ENCODE measurements at regions not wholly inside any gene's neighbourhood (a gene's known extent, or its start where the extent isn't known, plus 50 kb on each side); places are given as distances from the start of the nearest gene placed in this dataset.
"Not testable (repeated sequence)": the region's sequence is repeated elsewhere in the genome, so short reads cannot be mapped to it uniquely, and the experiment has no call there.

DNA sequence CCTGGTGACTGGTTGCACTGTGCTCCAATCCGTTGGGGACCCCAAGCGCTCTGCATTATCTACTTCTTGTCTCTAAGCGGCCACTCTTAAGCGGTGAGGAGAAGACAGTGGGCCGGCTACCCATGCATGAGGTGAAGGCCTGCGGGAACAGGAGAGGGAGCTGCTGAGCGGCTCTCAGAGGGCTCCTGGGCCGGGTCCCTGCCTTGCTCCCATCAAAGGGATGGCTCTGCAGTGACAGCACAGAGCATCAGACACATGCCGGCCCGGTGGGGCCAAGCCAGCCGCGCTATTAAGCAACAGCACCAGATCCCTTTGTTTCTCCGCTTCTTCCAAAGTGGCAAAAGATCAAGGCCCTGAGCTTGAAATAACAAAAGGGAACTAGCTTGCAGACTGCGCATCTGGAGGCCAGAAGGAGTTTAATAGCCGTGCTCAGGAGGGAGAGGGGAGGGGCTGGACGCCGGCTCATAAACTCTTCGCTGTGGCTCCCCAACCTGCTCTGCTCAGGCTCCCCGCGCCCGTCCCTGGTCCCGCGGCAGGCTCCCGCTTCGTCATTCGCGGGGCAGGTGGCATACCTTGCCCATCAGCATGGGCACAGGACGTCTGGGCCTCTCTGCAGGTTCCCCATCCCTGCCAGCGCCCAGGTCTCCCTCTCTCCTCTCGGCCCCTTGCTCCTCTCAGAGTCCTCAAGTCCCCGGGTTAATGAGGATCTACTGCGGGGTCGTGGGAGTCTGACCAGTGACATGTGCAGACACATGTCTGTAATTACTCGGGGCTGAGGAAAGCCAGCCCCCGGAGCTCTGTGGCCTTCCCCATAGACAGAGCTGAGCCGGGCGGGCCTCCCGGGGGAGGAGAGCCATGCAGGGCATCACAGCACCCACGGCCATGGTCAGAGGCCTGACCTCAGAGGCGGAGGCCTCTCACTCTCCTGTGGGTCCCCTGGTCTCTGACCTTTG is 96.7 kb downstream of the ASB1 start:
- no peak overlapping the region for H3K4me3 ChIP-seq (ENCODE audit: insufficient read length, low read depth)

DNA sequence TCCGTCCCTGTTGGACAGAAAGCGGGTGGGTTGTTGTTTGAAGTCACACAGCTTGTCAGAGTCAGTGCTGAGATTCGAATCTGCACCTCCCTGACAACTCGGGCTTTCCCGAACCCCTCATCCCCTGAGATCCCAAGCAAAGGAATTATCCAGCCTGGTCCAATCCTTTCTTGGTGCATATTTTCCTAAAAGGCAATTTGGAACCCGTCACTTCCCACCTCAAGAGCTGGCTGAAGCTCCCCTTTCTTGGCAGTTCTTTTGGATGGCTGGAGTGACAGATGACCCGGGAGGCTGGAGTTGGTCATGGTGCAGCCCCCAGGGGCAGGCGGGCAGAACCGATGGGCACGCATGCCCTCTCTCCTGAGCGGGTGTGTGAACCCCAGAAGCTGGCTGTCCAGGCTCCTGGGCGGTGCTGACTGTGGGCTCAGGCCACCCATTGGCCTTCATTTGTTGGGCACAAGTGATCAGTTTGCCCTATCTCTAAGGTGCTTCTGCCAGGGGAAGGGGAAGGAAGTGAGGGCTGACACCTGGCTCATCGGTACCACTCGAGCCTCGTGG is 97.8 kb downstream of the ASB1 start:
- H3K9ac ChIP-seq (ENCODE audit: insufficient read length, low read depth), result no peak overlapping the region
- H3K36me3 ChIP-seq (ENCODE audit: insufficient read depth, insufficient read length, low read length), result no peaks in the 10 kb centered on the region
- H3K4me1 ChIP-seq (ENCODE audit: insufficient read depth, insufficient read length), result peaks cover 3% of the 10 kb centered on the region
- no peak for DNase-seq (ENCODE audit: low read depth, low spot score)
- H3K4me3 ChIP-seq (ENCODE audit: insufficient read length, low read depth), result no peak overlapping the region
- no peaks in the 10 kb centered on the region for H3K9me3 ChIP-seq (ENCODE audit: insufficient read depth, low read length)
- no peak for TF ChIP-seq SUZ12 (IDR thresholded peaks at IDR 0.05; ENCODE audit: extremely low read depth, insufficient read depth, insufficient read length)
- no peak for TF ChIP-seq YY1 (IDR thresholded peaks at IDR 0.05; ENCODE audit: insufficient read depth, insufficient read length)
- TF ChIP-seq ZNF274 (IDR thresholded peaks at IDR 0.05; ENCODE audit: low read depth, low read length), result no peak
- no peaks in the 10 kb centered on the region for H3K27me3 ChIP-seq (ENCODE audit: insufficient read depth, insufficient read length)

More for the DNA sequence above, 96.7 kb downstream of the ASB1 start:
- peak overlapping the region; percentile 5 for H3K9ac ChIP-seq (ENCODE audit: insufficient read length, low read depth)
- H3K36me3 ChIP-seq (ENCODE audit: insufficient read depth, insufficient read length, low read length), result no peaks in the 10 kb centered on the region
- no peaks in the 10 kb centered on the region for H3K27me3 ChIP-seq (ENCODE audit: insufficient read depth, insufficient read length)
- H3K9me3 ChIP-seq (ENCODE audit: insufficient read depth, low read length), result no peaks in the 10 kb centered on the region
- DNase-seq (ENCODE audit: low read depth, low spot score), result no peak
- TF ChIP-seq SUZ12 (IDR thresholded peaks at IDR 0.05; ENCODE audit: extremely low read depth, insufficient read depth, insufficient read length), result no peak
- TF ChIP-seq ZNF274 (IDR thresholded peaks at IDR 0.05; ENCODE audit: low read depth, low read length), result no peak
- TF ChIP-seq YY1 (IDR thresholded peaks at IDR 0.05; ENCODE audit: insufficient read depth, insufficient read length), result no peak
- H3K4me1 ChIP-seq (ENCODE audit: insufficient read depth, insufficient read length), result peaks cover 6% of the 10 kb centered on the region

DNA sequence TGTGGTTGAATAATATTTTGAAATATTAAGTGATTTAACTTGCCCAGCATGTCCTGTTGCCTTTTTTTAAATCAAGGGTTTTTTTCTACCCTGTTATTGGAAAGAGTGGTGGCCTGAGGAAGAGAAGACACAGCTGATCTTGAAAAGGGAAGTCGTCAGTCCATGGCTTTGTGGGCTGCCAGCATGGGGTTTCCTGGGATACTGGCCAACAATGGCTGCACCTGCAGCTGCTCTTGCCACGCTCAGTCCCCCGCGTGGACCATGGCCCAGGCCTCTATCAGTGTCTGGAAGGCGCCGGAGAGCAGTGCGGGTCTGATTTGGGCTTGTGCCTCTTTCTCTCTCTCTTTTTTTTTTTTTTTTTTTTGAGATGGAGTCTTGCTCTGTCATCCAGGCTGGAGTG is 99.3 kb downstream of the ASB1 start:
- TF ChIP-seq SUZ12 (IDR thresholded peaks at IDR 0.05; ENCODE audit: extremely low read depth, insufficient read depth, insufficient read length) (no peak), ZNF274 (IDR thresholded peaks at IDR 0.05; ENCODE audit: low read depth, low read length) (no peak), YY1 (IDR thresholded peaks at IDR 0.05; ENCODE audit: insufficient read depth, insufficient read length) (no peak)
- no peaks in the 10 kb centered on the region for H3K27me3 ChIP-seq (ENCODE audit: insufficient read depth, insufficient read length)
- no peak for DNase-seq (ENCODE audit: low read depth, low spot score)

DNA sequence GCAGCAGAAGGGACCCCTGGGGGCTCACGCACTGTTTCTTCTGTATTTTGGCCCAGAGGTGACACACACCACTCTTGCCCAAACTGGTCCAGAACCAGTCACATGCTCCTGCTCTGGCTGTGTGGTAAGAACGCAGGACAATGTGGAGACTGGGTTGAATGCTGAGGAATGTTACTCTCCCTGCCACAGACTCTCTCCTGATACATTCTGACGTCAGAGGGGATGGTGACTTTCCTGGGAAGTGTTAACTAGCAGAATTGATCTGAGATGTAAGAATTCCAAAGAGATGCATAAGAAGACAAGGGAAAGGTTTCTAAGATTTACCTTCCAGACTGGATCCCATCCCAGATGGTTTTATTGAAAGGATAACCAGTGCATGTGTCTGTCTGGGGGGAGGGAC is 100.8 kb downstream of the ASB1 start:
- Histone ChIP-seq H3K4me3 (ENCODE audit: insufficient read length, low read depth) (no peak overlapping the region), H3K9ac (ENCODE audit: insufficient read length, low read depth) (no peak overlapping the region), H3K9me3 (ENCODE audit: insufficient read depth, low read length) (peaks cover 20% of the 10 kb centered on the region), H3K36me3 (ENCODE audit: insufficient read depth, insufficient read length, low read length) (no peaks in the 10 kb centered on the region), H3K4me1 (ENCODE audit: insufficient read depth, insufficient read length) (peaks cover 3% of the 10 kb centered on the region), H3K27me3 (ENCODE audit: insufficient read depth, insufficient read length) (no peaks in the 10 kb centered on the region)
- no peak for DNase-seq (ENCODE audit: low read depth, low spot score)
- TF ChIP-seq YY1 (IDR thresholded peaks at IDR 0.05; ENCODE audit: insufficient read depth, insufficient read length), result no peak
- TF ChIP-seq SUZ12 (IDR thresholded peaks at IDR 0.05; ENCODE audit: extremely low read depth, insufficient read depth, insufficient read length), result no peak
- TF ChIP-seq ZNF274 (IDR thresholded peaks at IDR 0.05; ENCODE audit: low read depth, low read length), result no peak

More for the DNA sequence above, 99.3 kb downstream of the ASB1 start:
- Histone ChIP-seq H3K9ac (ENCODE audit: insufficient read length, low read depth) (no peak overlapping the region), H3K36me3 (ENCODE audit: insufficient read depth, insufficient read length, low read length) (no peaks in the 10 kb centered on the region), H3K9me3 (ENCODE audit: insufficient read depth, low read length) (peaks cover 4% of the 10 kb centered on the region), H3K4me1 (ENCODE audit: insufficient read depth, insufficient read length) (peaks cover 3% of the 10 kb centered on the region), H3K4me3 (ENCODE audit: insufficient read length, low read depth) (no peak overlapping the region)

DNA sequence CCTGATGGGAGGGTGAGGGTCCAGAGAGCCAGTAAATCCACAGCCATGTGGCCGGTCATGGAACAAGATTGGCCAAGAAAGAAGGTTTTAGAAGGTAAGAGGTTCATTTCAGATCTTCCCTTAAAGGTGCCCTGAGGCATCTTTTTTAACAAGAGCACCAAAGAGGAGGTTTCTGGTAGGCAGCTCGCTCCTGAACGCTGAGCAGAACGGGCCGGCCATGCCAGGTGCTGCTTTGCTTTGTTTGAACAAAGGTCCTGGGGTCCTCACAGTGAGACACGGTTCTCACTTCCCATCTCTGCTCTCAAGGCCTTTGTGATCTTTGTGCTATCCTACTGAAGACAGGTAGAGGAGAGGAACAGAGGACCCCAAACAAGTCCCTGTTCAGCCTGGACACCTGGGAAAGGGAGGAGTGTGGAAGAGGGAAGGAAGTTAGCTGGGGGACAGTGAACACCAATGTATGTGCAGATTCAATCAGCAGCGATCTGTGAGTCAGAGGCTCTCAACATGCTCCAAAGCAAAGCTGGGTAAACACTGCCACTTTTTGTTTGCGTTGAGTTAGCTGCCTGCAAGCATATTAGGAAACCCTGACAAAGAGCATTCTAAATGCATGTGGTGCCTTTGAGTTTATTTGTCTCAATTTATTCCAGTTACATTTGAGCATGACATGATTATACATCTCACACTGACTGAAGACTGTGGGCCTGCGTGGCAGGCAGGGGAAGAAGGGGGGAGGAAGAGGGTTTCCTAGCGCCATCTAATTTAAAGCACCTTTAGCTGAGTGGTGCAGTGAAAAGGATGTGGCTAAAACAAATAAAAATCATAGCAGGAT is 102.4 kb downstream of the ASB1 start:
- H3K9ac ChIP-seq (ENCODE audit: insufficient read length, low read depth), result no peak overlapping the region

DNA sequence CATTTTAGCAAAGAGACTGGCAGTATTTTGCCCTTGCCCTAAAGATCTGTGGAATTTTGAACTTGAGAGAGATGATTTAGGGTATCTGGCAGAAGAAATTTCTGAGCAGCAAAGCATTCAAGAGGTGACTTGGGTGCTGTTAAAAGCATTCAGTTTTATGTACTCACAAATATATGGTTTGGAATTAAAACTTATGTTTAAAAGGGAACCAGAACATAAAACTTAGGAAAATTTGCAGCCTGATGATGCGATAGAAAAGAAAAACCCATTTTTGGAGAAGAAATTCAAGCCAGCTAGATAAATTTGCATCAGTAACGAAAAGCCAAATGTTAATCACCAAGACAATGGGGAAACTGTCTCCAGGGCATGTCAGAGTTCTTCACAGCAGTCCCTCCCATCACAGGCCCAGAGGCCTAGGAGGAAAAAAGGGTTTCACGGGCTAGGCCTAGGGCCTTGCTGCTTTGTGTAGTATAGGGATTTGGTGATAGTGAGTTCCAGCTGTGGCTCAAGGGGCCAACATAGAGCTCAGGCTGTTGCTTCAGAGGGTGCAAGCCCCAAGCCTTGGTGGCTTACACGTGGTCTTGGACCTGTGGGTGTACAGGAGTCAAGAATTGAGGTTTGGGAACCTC is 104.4 kb downstream of the ASB1 start:
- not testable (repeated sequence) for DNase-seq (ENCODE audit: low read depth, low spot score); H3K9ac ChIP-seq (ENCODE audit: insufficient read length, low read depth); H3K27me3 ChIP-seq (ENCODE audit: insufficient read depth, insufficient read length); H3K4me3 ChIP-seq (ENCODE audit: insufficient read length, low read depth); H3K4me1 ChIP-seq (ENCODE audit: insufficient read depth, insufficient read length); H3K36me3 ChIP-seq (ENCODE audit: insufficient read depth, insufficient read length, low read length)
- H3K9me3 ChIP-seq (ENCODE audit: insufficient read depth, low read length), result peaks cover 29% of the 10 kb centered on the region

More for the DNA sequence above, 102.4 kb downstream of the ASB1 start:
- Histone ChIP-seq H3K36me3 (ENCODE audit: insufficient read depth, insufficient read length, low read length) (no peaks in the 10 kb centered on the region), H3K4me3 (ENCODE audit: insufficient read length, low read depth) (no peak overlapping the region), H3K27me3 (ENCODE audit: insufficient read depth, insufficient read length) (no peaks in the 10 kb centered on the region), H3K4me1 (ENCODE audit: insufficient read depth, insufficient read length) (no peaks in the 10 kb centered on the region), H3K9me3 (ENCODE audit: insufficient read depth, low read length) (peaks cover 29% of the 10 kb centered on the region)
- no peak for DNase-seq (ENCODE audit: low read depth, low spot score)
- TF ChIP-seq YY1 (IDR thresholded peaks at IDR 0.05; ENCODE audit: insufficient read depth, insufficient read length) (no peak), ZNF274 (IDR thresholded peaks at IDR 0.05; ENCODE audit: low read depth, low read length) (no peak), SUZ12 (IDR thresholded peaks at IDR 0.05; ENCODE audit: extremely low read depth, insufficient read depth, insufficient read length) (no peak)

DNA sequence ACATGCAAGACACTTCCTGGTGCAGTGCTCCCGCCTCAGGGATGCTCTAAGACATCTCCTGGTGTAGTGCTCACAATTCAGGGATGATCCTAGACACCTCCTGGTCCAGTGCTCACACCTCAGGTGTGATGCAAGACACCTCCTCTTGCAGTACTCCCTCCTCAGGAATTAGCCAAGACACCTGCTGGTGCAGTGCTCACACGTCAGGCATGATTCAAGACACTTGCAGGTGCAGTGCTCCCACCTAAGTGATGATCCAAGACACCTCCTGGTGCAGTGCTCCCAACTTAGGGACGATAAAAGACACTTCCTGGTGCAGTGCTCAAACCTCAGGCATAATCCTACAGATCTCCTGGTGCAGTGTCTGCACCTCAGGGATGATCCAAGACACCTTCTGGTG is 117.0 kb downstream of the ASB1 start:
- H3K4me3 ChIP-seq (ENCODE audit: insufficient read length, low read depth); H3K4me1 ChIP-seq (ENCODE audit: insufficient read depth, insufficient read length); DNase-seq (ENCODE audit: low read depth, low spot score); H3K36me3 ChIP-seq (ENCODE audit: insufficient read depth, insufficient read length, low read length); H3K9me3 ChIP-seq (ENCODE audit: insufficient read depth, low read length); H3K9ac ChIP-seq (ENCODE audit: insufficient read length, low read depth); H3K27me3 ChIP-seq (ENCODE audit: insufficient read depth, insufficient read length): not testable (repeated sequence)

Measured in NT2/D1 (cell line).